Panc1 (cell line): ENCODE measurements at regions not wholly inside any gene's neighbourhood (a gene's known extent, or its start where the extent isn't known, plus 50 kb on each side); places are given as distances from the start of the nearest gene placed in this dataset.

ENCODE experiments used
- CTCF ChIP-seq: fragments of 450-650 bp; IDR thresholded peaks from 2 replicates; pipeline ENCODE4 v1.5.1; 2017; ENCODE audit warnings: mild to moderate bottlenecking
- REST ChIP-seq, 2 experiments: IDR thresholded peaks; 2 replicates each; pipeline ENCODE4 v1.6.1; 2011 to 2012; ENCODE audit warnings: low read depth in 2 of 2, control low read depth in 1 of 2, low read length in 1 of 2, mild to moderate bottlenecking in 1 of 2, moderate library complexity in 1 of 2; ENCODE audit not compliant: insufficient read depth in 1 of 2
- SIN3A ChIP-seq: IDR thresholded peaks from 2 replicates; pipeline ENCODE4 v1.6.1; 2012; ENCODE audit warnings: low read depth, mild to moderate bottlenecking, low read length, moderate library complexity, borderline replicate concordance; ENCODE audit not compliant: insufficient read depth

- no peak for TF ChIP-seq REST (IDR thresholded peaks at IDR 0.05; ENCODE audit: insufficient read depth in 1 of 2, low read depth in 2 of 2, low read length in 1 of 2)
- TF ChIP-seq CTCF = no peak
- no peak for TF ChIP-seq SIN3A
These were observed 290.1 kb downstream of the DUSP10 start for GRCh38 chr1:221451741-221452140.
